Frontal cortex (tissue), 3 donors: ENCODE measurements at regions not wholly inside any gene's neighbourhood (a gene's known extent, or its start where the extent isn't known, plus 50 kb on each side); places are given as distances from the start of the nearest gene placed in this dataset.

Source experiments
- DNase-seq, 2 donors: peaks; one replicate each; pipeline ENCODE4 v3.0.0; 2012; ENCODE audit warnings: low spot score in 2 of 2
- FAIRE-seq: peaks from 2 replicates; lab custom pipeline; 2012; peaks lifted over from hg19 to GRCh38; lab: Jason Lieb, UNC
- donor health status: control.
- donor health status: control.
- donor health status: control.

- FAIRE-seq: no peak
These were observed 199.6 kb downstream of the LTN1 start for GRCh38 chr21:28793043-28793442.

GRCh38 chr21:28791595-28792282 lies 200.9 kb downstream of the LTN1 start:
- DNase-seq: no peak
- no peak for FAIRE-seq

More at GRCh38 chr21:28793043-28793442, 199.6 kb downstream of the LTN1 start:
- no peak for DNase-seq

- DNase-seq: no peak
- no peak for FAIRE-seq
These were observed 202.3 kb downstream of the LTN1 start for GRCh38 chr21:28790335-28790734.

GRCh38 chr21:28789523-28789922 lies 203.2 kb downstream of the LTN1 start:
- FAIRE-seq: no peak
- no peak for DNase-seq

- peak; percentile 86 for FAIRE-seq
These were observed 204.6 kb downstream of the LTN1 start for GRCh38 chr21:28788030-28788429.

GRCh38 chr21:28783641-28784185 lies 209.0 kb downstream of the LTN1 start:
- DNase-seq (no peak), FAIRE-seq (no peak)

More at GRCh38 chr21:28788030-28788429, 204.6 kb downstream of the LTN1 start:
- no peak for DNase-seq

GRCh38 chr21:28781602-28782276 lies 210.9 kb downstream of the LTN1 start:
- no peak for FAIRE-seq
- no peak for DNase-seq

- DNase-seq (no peak), FAIRE-seq (no peak)
These were observed 212.8 kb downstream of the LTN1 start for GRCh38 chr21:28779914-28780313.

DNA sequence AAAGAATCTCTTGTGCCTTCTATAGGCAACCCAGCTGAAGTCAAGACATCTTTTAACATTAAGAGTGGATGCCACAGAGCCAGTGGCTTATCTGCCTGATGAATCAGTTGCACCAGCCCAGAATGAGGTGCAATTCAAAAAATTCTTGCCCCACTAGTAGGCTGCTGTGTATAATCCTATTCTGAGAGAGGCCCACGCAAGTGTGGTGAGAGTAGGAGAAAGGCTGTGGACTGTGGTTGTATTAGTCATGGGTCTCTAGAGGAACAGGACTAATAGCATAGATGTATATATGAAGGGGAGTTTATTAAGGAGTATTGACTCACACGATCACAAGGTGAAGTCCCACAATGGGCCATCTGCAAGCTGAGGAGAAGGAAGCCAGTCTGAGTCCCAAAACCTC lies 216.4 kb downstream of the LTN1 start:
- DNase-seq (no peak), FAIRE-seq (no peak)

DNA sequence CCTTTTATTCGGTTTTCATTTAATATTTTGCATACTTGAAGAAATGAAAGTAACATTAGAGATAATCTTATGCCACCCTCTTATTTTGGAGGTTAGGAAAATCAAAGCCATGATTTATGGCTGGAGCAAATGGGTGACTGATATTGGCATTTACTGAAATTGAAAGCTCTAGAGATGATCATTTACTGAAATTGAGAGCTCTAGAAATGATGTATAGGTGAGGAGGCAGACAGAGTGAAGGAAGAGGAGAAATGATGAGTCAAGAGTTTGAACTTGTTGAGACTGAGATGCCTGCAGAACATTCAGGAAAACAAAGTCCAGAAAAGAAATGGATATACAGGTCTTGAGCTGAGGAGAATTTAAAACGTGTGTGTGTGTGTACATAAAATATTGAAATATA lies 217.6 kb downstream of the LTN1 start:
- FAIRE-seq (no peak), DNase-seq (no peak)

DNA sequence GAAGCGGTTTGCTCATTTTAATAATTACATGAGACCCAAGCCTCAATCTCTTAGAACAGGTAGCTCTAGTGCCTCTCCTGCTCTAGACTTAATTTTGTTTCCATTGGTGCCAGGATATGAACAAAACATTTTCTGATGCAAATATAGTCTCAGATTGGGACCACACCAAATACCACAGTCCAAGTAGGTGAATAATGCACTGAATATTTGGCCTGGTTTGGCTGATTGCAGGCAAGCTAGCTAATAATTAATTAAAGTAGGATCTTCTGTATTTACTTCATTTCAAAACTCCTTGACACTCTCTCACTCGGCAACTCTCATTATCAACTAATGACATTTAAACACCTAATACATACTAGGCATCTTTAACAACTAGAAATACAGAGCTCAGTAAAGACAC lies 219.6 kb downstream of the LTN1 start:
- DNase-seq: no peak
- no peak for FAIRE-seq

DNA sequence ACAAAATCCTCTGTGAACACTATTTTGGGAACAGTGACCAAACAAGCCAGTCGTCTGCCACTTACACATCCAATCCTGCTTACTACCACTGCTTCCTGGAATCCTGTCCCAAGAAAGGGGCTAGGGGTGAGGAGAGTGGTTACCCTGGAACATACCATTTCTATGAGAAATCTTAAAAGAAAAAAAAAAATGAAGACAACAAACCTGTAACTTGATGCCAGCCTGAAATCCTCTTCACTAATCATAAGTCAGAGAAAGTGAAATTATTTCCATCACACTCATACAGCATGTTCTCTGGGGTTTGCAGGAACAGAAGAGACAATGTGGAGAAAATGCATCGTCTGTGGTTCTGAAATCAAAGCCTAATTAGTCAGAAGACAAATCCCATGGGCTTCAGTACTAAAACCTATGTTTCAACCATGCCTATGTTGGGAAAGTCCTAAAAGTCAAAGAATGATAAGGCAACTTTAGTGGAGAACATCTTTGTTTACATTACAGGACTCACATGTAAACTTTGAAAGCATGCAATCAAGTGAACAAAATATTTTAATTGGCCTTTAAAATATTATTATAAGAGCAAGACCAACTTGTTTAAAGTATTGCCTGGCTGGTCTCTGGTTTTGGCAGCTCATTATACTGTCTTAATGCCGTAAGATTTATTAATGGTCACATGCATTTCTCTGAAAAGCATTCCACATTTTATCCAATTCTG lies 220.7 kb downstream of the LTN1 start:
- DNase-seq (no peak), FAIRE-seq (no peak)

GRCh38 chr21:28770867-28771661 lies 221.6 kb downstream of the LTN1 start:
- FAIRE-seq: no peak
- no peak for DNase-seq

DNA sequence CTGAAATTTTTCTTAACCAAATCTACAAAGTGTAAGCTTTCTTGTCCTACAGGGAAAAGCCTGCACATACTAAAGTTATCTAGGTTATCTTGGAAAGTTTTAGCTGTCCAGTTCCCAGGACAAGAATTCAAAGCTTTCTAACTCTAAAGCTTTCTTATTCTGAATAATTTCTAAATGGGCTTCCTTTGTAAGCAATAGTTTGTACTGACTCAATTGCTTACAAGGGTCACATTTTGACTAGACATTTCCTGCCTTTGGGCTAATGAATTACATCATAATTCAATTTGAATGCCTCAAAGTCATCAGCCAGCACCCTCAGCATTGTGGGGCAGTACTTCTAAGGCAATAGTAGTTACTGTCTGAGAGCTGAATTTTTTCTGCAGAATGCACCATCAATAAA lies 223.0 kb downstream of the LTN1 start:
- no peak for DNase-seq
- no peak for FAIRE-seq

DNA sequence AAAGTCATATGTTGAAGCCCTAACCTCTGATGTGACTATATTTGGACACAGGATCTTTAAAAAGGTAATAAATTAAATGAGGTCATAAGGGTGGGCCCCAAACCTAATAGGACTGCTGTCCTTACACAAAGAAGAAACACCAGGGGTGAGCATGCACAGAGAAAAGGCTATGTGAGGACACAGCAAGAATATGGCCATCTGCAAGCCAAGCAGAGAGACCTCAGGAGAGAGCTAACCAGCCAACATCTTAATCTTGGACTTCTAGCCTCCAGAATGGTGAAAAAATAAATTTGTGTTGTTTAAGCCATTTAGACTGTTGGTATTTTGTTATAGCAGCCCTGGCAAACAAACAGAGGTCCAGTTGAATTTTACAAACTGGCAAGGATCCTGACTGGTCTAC lies 223.9 kb downstream of the LTN1 start:
- DNase-seq (no peak), FAIRE-seq (no peak)

DNA sequence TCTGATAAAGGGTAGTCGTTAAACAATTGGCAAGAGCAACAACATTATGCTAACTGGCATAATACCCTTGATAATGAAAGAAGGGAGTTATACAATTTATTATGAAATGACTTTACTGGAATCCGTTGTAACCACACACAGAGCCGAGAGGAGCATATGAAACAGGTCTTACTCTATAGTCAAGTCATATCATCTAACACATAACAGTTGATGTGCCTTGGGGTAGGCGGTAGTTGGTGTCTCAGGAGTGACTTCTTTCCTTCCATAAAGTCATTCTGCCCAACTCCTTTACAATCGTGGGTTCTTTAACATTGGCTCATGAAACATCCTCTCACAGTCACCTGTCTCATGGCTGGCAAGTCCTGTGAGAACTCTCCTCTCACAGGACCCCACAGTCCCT lies 225.2 kb downstream of the LTN1 start:
- DNase-seq: no peak
- FAIRE-seq: no peak

GRCh38 chr21:28763809-28764418 lies 228.8 kb downstream of the LTN1 start:
- FAIRE-seq (no peak), DNase-seq (no peak)

DNA sequence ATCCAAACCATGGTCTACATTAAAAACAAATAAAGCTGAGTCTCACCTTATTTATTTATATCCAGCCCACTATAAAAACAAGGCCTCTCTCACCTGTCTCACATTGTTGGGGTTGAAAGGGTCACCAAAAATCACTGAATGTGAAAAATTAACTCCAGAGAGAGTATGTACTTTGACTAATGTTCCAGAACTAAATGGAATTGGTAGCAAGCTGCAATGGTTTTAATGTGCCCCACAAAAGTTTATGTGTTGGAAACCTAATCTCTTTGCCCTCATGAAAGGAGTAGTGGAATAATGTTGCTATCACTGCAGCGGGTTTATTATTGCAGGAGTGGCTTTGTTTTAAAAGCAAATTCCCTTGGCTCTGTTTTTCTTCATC lies 230.3 kb downstream of the LTN1 start:
- DNase-seq: no peak
- FAIRE-seq: no peak

DNA sequence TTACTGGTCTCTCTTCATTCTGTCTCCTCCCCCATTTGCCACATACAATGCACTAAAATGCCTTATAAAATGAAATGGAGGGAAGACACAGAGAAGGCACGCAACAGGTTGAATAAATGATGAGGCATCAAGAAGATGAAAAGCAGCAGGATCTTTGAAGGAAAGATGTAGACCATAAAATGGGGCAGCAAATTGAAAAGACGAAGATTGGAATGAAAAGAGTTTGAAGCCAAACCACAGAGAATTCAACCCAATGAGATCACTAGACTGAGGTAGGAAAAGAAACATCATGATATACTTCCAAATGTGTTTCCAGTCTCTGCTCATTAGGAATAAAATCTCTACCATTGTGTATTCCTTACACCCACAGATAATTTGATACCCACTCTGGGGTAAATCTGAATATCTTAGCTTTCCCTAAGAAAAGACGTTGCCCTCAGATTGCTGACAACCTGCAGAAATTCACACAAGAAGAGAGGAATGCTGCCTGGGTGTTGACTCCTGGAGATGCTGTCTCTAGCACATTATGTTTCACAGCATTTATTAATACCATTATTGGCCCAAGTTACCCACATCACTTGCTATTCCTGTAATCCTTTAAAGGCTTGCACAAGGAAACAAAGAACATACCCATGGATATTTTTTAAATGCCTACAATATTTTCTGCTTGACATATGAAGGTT lies 230.9 kb downstream of the LTN1 start:
- no peak for FAIRE-seq
- no peak for DNase-seq
